Endothelial cell of umbilical vein (primary cell): ENCODE measurements at regions not wholly inside any gene's neighbourhood (a gene's known extent, or its start where the extent isn't known, plus 50 kb on each side); places are given as distances from the start of the nearest gene placed in this dataset.
A peak's percentile ranks its signal among the peaks of the same experiment; 100 is the strongest.

Experiments used
- BruUV-seq: library from RNA; stranded (reverse); fragments of 400-500 nt; replicated peaks from 2 replicates; lab custom pipeline; 2021; lab: Mats Ljungman, UMichigan
- CTCF ChIA-PET: fragments of 300-600, 350-600 bp; sonication (Branson Sonifier 250); formaldehyde crosslinking; loops from one replicate; lab custom pipeline; 2021; ENCODE audit warnings: antibody characterized with exemption, inconsistent platforms; lab: Charles Lee
- POLR2A ChIA-PET: fragments of 300-600, 350-600 bp; sonication (Branson Sonifier 250); formaldehyde crosslinking; loops from one replicate; lab custom pipeline; 2021; ENCODE audit warnings: antibody characterized with exemption, inconsistent platforms; lab: Charles Lee
- DNase-seq: peaks from one replicate; pipeline ENCODE4 v3.0.0-alpha.2; 2011; ENCODE audit warnings: low read depth, low spot score
- FAIRE-seq: peaks from 2 replicates; lab custom pipeline; 2011; peaks lifted over from hg19 to GRCh38; lab: Jason Lieb, UNC
- H2AFZ ChIP-seq: 2 replicates; pipeline ENCODE4 v1.6.0; 2012; ENCODE audit warnings: low read depth, low read length, control low read depth, inconsistent platforms
- H3K27ac ChIP-seq: 2 replicates; pipeline ENCODE4 v1.5.1; 2011; ENCODE audit warnings: low read depth, mild to moderate bottlenecking, control low read depth, low read length, moderate library complexity; ENCODE audit not compliant: insufficient read depth
- H3K27me3 ChIP-seq, 2 experiments: 2 replicates each; pipeline versions ENCODE4 v1.6.0 to v1.6.1; 2011; ENCODE audit warnings: low read length in 2 of 2, mixed read lengths in 1 of 2; ENCODE audit not compliant: control insufficient read depth in 2 of 2, insufficient read depth in 2 of 2
- H3K36me3 ChIP-seq, 2 experiments: 2 replicates in 1 of 2; 3 replicates in 1 of 2; pipeline ENCODE4 v1.5.1; 2011; ENCODE audit warnings: low read length in 2 of 2, mild to moderate bottlenecking in 1 of 2, moderate library complexity in 1 of 2; ENCODE audit not compliant: control insufficient read depth in 2 of 2, insufficient read depth in 2 of 2; ENCODE audit errors: extremely low read depth in 1 of 2
- H3K4me1 ChIP-seq: 3 replicates; pipeline ENCODE4 v1.5.1; 2011; ENCODE audit warnings: mild to moderate bottlenecking, low read length; ENCODE audit not compliant: control insufficient read depth, insufficient read depth; ENCODE audit errors: extremely low read depth
- H3K4me2 ChIP-seq: 2 replicates; pipeline ENCODE4 v1.6.1; 2011; ENCODE audit warnings: low read length, control low read depth, mixed read lengths; ENCODE audit not compliant: insufficient read depth
- H3K4me3 ChIP-seq, 3 experiments: fragments of 200-600 bp in 1 of 3; sonication (generic), shearing (Covaris generic) in 1 of 3; replicated peaks in 1 of 3; 2 replicates each; pipeline ENCODE4 v1.5.1; 2011 to 2016; ENCODE audit warnings: control low read depth in 3 of 3, low read length in 3 of 3, mild to moderate bottlenecking in 2 of 3, inconsistent platforms in 1 of 3, low read depth in 1 of 3, moderate library complexity in 1 of 3; ENCODE audit not compliant: insufficient read depth in 1 of 3
- H3K79me2 ChIP-seq: 2 replicates; pipeline ENCODE4 v1.6.0; 2012; ENCODE audit warnings: low read length, inconsistent platforms; ENCODE audit not compliant: control insufficient read depth, insufficient read depth
- H3K9ac ChIP-seq: replicated peaks from 2 replicates; pipeline ENCODE3; 2011; ENCODE audit warnings: low read length, control low read depth; ENCODE audit not compliant: insufficient read depth; ENCODE audit errors: extremely low read depth
- H3K9me1 ChIP-seq: replicated peaks from 3 replicates; pipeline ENCODE4 v1.6.0; 2011; ENCODE audit warnings: mild to moderate bottlenecking, low read length; ENCODE audit not compliant: control insufficient read depth, insufficient read depth; ENCODE audit errors: extremely low read depth
- H3K9me3 ChIP-seq: replicated peaks from 2 replicates; pipeline ENCODE4 v1.5.1; 2012; ENCODE audit warnings: low read length, inconsistent platforms; ENCODE audit not compliant: control insufficient read depth, insufficient read depth
- H4K20me1 ChIP-seq: replicated peaks from 2 replicates; pipeline ENCODE3; 2011; ENCODE audit warnings: mild to moderate bottlenecking, low read length; ENCODE audit not compliant: control insufficient read depth, insufficient read depth; ENCODE audit errors: extremely low read depth
- CTCF ChIP-seq, 2 donors: IDR thresholded peaks; 1 replicate in 1 of 2; 2 replicates in 1 of 2; pipeline ENCODE4 v1.5.1; 2011; ENCODE audit warnings: low read length in 2 of 2, mild to moderate bottlenecking in 2 of 2, moderate library complexity in 2 of 2, control low read depth in 1 of 2, inconsistent platforms in 1 of 2, low read depth in 1 of 2; ENCODE audit not compliant: insufficient read depth in 1 of 2; ENCODE audit errors: extremely low read depth in 1 of 2
- EZH2 ChIP-seq: IDR thresholded peaks from 2 replicates; pipeline ENCODE4 v1.6.1; 2012; ENCODE audit warnings: borderline replicate concordance, low read depth, mild to moderate bottlenecking, moderate library complexity, low read length, inconsistent platforms; ENCODE audit not compliant: severe bottlenecking
- FOS ChIP-seq: IDR thresholded peaks from 2 replicates; pipeline ENCODE4 v1.6.1; 2011; ENCODE audit warnings: mild to moderate bottlenecking, low read length, moderate library complexity, borderline replicate concordance; ENCODE audit not compliant: insufficient read depth
- GATA2 ChIP-seq: IDR thresholded peaks from 2 replicates; pipeline ENCODE4 v1.7.0; 2011; ENCODE audit warnings: low read depth, mild to moderate bottlenecking, moderate library complexity, mixed read lengths, low read length; ENCODE audit not compliant: insufficient read length, insufficient read depth
- JUN ChIP-seq: IDR thresholded peaks from 2 replicates; pipeline ENCODE4 v1.6.1; 2011; ENCODE audit warnings: borderline replicate concordance, low read depth; ENCODE audit not compliant: insufficient read length, insufficient read depth
- MYC ChIP-seq: IDR thresholded peaks from one replicate; pipeline ENCODE4 v1.6.1; 2011; ENCODE audit warnings: mild to moderate bottlenecking, low read depth, low read length
- POLR2A ChIP-seq: IDR thresholded peaks from 2 replicates; pipeline ENCODE4 v1.6.1; 2012; ENCODE audit warnings: low read depth, mild to moderate bottlenecking, control low read depth, low read length
- POLR2AphosphoS5 ChIP-seq: IDR thresholded peaks from 2 replicates; pipeline ENCODE4 v1.6.1; 2012; ENCODE audit warnings: low read depth, mild to moderate bottlenecking, control low read depth, low read length, moderate library complexity; ENCODE audit not compliant: insufficient read depth
- dilution Hi-C: fragments of 300-500 bp; cut with MboI; formaldehyde crosslinking; loops from one replicate; pipeline ENCODE4 v1.15.0; 2019; ENCODE audit warnings: low sequenced_read_pairs; ENCODE audit not compliant: extremely low pct_ligation_motif_present
- intact Hi-C: fragments of 100-400 bp; cut with micrococcal nuclease; formaldehyde crosslinking; loops from one replicate; pipeline ENCODE4 v1.10.0; 2022
- TF ChIP-seq, protein P1 (sequence below): IDR thresholded peaks from 2 replicates; pipeline ENCODE4 v1.6.1; 2011; ENCODE audit not compliant: insufficient read depth, insufficient read length

- H3K4me2 ChIP-seq, result no peak overlapping the region
- H2AFZ ChIP-seq, result no peak overlapping the region
- FAIRE-seq (no peak), DNase-seq (peak; percentile 76)
- no peaks in the 10 kb centered on the region for H4K20me1 ChIP-seq
- intact Hi-C loops (no loop called here), dilution Hi-C loops (no loop called here)
- H3K4me1 ChIP-seq, result no peaks in the 10 kb centered on the region
- ChIA-PET POLR2A (no interaction called here), CTCF (no interaction called here)
- H3K27me3 ChIP-seq, result no peaks in the 10 kb centered on the region
- H3K9me3 ChIP-seq, result no peaks in the 10 kb centered on the region
- no peaks in the 10 kb centered on the region for H3K9me1 ChIP-seq
- H3K4me3 ChIP-seq, result no peak overlapping the region
- H3K9ac ChIP-seq, result no peak overlapping the region
- TF ChIP-seq GATA2 (no peak), CTCF (IDR thresholded peaks at IDR 0.05; ENCODE audit: extremely low read depth in 1 of 2, insufficient read depth in 1 of 2, low read depth in 1 of 2, low read length in 2 of 2) (no peak), JUN (no peak), FOS (no peak), POLR2AphosphoS5 (no peak), POLR2A (no peak), MYC (no peak), EZH2 (no peak)
- TF ChIP-seq, protein P1, sequence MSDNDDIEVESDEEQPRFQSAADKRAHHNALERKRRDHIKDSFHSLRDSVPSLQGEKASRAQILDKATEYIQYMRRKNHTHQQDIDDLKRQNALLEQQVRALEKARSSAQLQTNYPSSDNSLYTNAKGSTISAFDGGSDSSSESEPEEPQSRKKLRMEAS, result no peak
- H3K36me3 ChIP-seq, result no peaks in the 10 kb centered on the region
- no peaks in the 10 kb centered on the region for H3K79me2 ChIP-seq
- BruUV-seq, result no TSS peak
- no peak overlapping the region for H3K27ac ChIP-seq
These were observed 226.6 kb upstream of the TMTC1 start for GRCh38 chr12:30010071-30011052.
